Mesenchymal stem cell (in vitro differentiated cells and primary cell): ENCODE measurements at regions not wholly inside any gene's neighbourhood (a gene's known extent, or its start where the extent isn't known, plus 50 kb on each side); places are given as distances from the start of the nearest gene placed in this dataset.
"Not testable (repeated sequence)": the region's sequence is repeated elsewhere in the genome, so short reads cannot be mapped to it uniquely, and the experiment has no call there.

Experiments
- DNase-seq: peaks from one replicate; pipeline ENCODE4 v3.0.0-alpha.2; 2013
- H2AFZ ChIP-seq: one replicate; pipeline ENCODE4 v1.6.1; 2013; ENCODE audit warnings: low read depth, mild to moderate bottlenecking, control low read depth, inconsistent platforms, low read length, moderate library complexity
- H2AK5ac ChIP-seq: 2 replicates; pipeline ENCODE4 v1.6.1; 2013; ENCODE audit warnings: low read length, moderate library complexity, mild to moderate bottlenecking, inconsistent platforms; ENCODE audit not compliant: severe bottlenecking
- H2BK120ac ChIP-seq: one replicate; pipeline ENCODE4 v1.6.1; 2013; ENCODE audit warnings: low read depth, mild to moderate bottlenecking, inconsistent platforms, low read length, moderate library complexity
- H2BK12ac ChIP-seq, 2 experiments: one replicate each; pipeline ENCODE4 v1.6.1; 2013; ENCODE audit warnings: inconsistent platforms in 2 of 2, low read length in 2 of 2, mild to moderate bottlenecking in 2 of 2, moderate library complexity in 2 of 2, control low read depth in 1 of 2
- H2BK15ac ChIP-seq: one replicate; pipeline ENCODE4 v1.6.1; 2013; ENCODE audit warnings: mild to moderate bottlenecking, low read depth, inconsistent platforms; ENCODE audit not compliant: poor library complexity, severe bottlenecking
- H2BK5ac ChIP-seq: 2 replicates; pipeline ENCODE4 v1.6.1; 2013; ENCODE audit warnings: low read depth, mild to moderate bottlenecking, low read length, control low read depth, inconsistent platforms; ENCODE audit not compliant: poor library complexity, severe bottlenecking
- H3K14ac ChIP-seq, 2 experiments: one replicate each; pipeline ENCODE4 v1.6.1; 2013; ENCODE audit warnings: inconsistent platforms in 2 of 2, low read length in 2 of 2, control low read depth in 1 of 2, mild to moderate bottlenecking in 1 of 2, moderate library complexity in 1 of 2
- H3K18ac ChIP-seq, 2 experiments: one replicate each; pipeline ENCODE4 v1.6.1; 2013; ENCODE audit warnings: inconsistent platforms in 2 of 2, low read length in 2 of 2, control low read depth in 1 of 2, low read depth in 1 of 2, mild to moderate bottlenecking in 1 of 2
- H3K23ac ChIP-seq, 2 experiments: one replicate each; pipeline ENCODE4 v1.6.1; 2013; ENCODE audit warnings: inconsistent platforms in 2 of 2, low read length in 2 of 2, mild to moderate bottlenecking in 2 of 2, moderate library complexity in 2 of 2, control low read depth in 1 of 2
- H3K27ac ChIP-seq: 2 replicates; pipeline ENCODE4 v1.5.1; 2013; ENCODE audit warnings: mild to moderate bottlenecking, moderate library complexity, low read length, control low read depth, inconsistent platforms; ENCODE audit not compliant: poor library complexity, severe bottlenecking
- H3K27me3 ChIP-seq, 2 experiments: 2 replicates each; pipeline versions ENCODE4 v1.6.1 to v1.7.0; 2013; ENCODE audit warnings: low read length in 2 of 2, mild to moderate bottlenecking in 2 of 2, moderate library complexity in 2 of 2, control low read depth in 1 of 2, inconsistent platforms in 1 of 2; ENCODE audit not compliant: control insufficient read depth in 1 of 2, insufficient read depth in 1 of 2
- H3K36me3 ChIP-seq, 2 experiments: 2 replicates each; pipeline versions ENCODE4 v1.6.1 to v1.7.0; 2013; ENCODE audit warnings: low read length in 2 of 2, control low read depth in 1 of 2, inconsistent platforms in 1 of 2, low read depth in 1 of 2, mild to moderate bottlenecking in 1 of 2; ENCODE audit not compliant: insufficient read depth in 2 of 2, control insufficient read depth in 1 of 2
- H3K4ac ChIP-seq, 2 experiments: one replicate each; pipeline ENCODE4 v1.6.1; 2013; ENCODE audit warnings: inconsistent platforms in 2 of 2, low read length in 2 of 2, mild to moderate bottlenecking in 2 of 2, moderate library complexity in 2 of 2, control low read depth in 1 of 2, low read depth in 1 of 2
- H3K4me1 ChIP-seq: 2 replicates; pipeline ENCODE4 v1.6.1; 2013; ENCODE audit warnings: low read depth, low read length, control low read depth; ENCODE audit not compliant: control insufficient read depth, insufficient read depth
- H3K4me2 ChIP-seq: 2 replicates; pipeline ENCODE4 v1.6.1; 2013; ENCODE audit warnings: low read length, mild to moderate bottlenecking, inconsistent platforms; ENCODE audit not compliant: poor library complexity, severe bottlenecking
- H3K4me3 ChIP-seq, 2 experiments: 2 replicates each; pipeline versions ENCODE4 v1.5.1 to v1.7.0; 2013; ENCODE audit warnings: low read length in 2 of 2, mild to moderate bottlenecking in 2 of 2, control low read depth in 1 of 2, low read depth in 1 of 2; ENCODE audit not compliant: insufficient read depth in 1 of 2
- H3K79me1 ChIP-seq: replicated peaks from 2 replicates; pipeline ENCODE4 v1.6.1; 2013; ENCODE audit warnings: mild to moderate bottlenecking, control low read depth, low read length, inconsistent platforms; ENCODE audit not compliant: poor library complexity, severe bottlenecking
- H3K9ac ChIP-seq: 2 replicates; pipeline ENCODE4 v1.7.0; 2013; ENCODE audit warnings: mild to moderate bottlenecking, low read length, moderate library complexity
- H3K9me3 ChIP-seq: 2 replicates; pipeline ENCODE4 v1.7.0; 2013; ENCODE audit warnings: mild to moderate bottlenecking, low read length; ENCODE audit not compliant: control insufficient read depth
- H4K8ac ChIP-seq: one replicate; pipeline ENCODE4 v1.6.1; 2013; ENCODE audit warnings: inconsistent platforms, mild to moderate bottlenecking, low read length, moderate library complexity
- H4K91ac ChIP-seq: one replicate; pipeline ENCODE4 v1.6.1; 2013; ENCODE audit warnings: mild to moderate bottlenecking, low read length, inconsistent platforms
- WGBS: methylation state at CpG from one replicate; pipeline ENCODE4 v1.1.7; 2013; ENCODE audit warnings: mixed read lengths; 5-methylcytosine and 5-hydroxymethylcytosine counted together

DNA sequence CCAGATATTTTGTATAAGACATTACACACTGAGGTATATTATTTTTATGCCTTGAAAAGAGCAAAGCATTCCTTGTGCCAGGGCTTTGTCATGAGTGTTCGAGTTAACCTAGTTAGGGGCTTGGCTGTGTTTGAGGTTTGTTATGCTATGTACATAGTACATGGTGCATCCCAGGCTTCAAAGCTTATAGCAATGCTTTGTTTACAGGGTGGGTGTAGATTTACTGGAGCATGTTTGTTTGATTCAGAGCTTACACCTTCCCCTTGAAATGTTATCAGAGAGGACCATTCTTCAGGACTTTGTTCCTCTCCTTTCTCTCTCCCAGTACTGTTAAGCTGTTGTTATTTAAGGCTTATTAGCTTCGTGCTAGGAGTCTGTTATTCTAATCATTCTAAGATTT, 738.7 kb upstream of the LRRTM4 start:
- WGBS = 81% methylated on average over 1 of the region's 2 CpGs

DNA sequence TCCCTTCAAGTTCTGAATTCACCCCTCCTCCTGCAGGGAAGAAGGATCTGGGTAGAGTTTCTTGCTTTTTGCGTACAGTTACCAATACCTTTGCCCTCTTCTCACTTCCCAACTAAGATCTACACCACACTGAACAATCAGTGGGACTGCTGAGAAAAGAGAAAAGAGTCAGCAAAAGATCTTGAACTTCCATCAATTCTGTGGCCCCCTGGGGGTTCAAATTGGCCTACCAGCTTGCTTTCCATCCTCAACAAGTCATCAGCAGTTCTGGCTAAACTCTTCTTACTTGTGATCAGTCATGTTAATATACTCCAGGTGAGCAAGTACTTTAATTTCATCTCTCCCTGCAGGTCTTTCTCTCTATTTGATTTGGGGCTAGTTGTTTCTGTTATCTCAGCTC, 739.3 kb upstream of the LRRTM4 start:
- no peak overlapping the region for H3K18ac ChIP-seq
- H2AFZ ChIP-seq = no peak overlapping the region
- no peak overlapping the region for H2BK120ac ChIP-seq
- H2AK5ac ChIP-seq = no peak overlapping the region
- H2BK15ac ChIP-seq = no peak overlapping the region
- no peak for DNase-seq
- H3K9ac ChIP-seq = no peak overlapping the region
- no peaks in the 10 kb centered on the region for H3K27me3 ChIP-seq
- H3K23ac ChIP-seq = no peak overlapping the region
- no peak overlapping the region for H4K8ac ChIP-seq
- no peak overlapping the region for H2BK5ac ChIP-seq
- no CpG with 5 or more reads among the region's 1 CpG for WGBS
- no peak overlapping the region for H3K27ac ChIP-seq
- no peak overlapping the region for H3K4me3 ChIP-seq
- H4K91ac ChIP-seq = no peak overlapping the region
- no peak overlapping the region for H2BK12ac ChIP-seq
- H3K9me3 ChIP-seq = no peaks in the 10 kb centered on the region
- no peaks in the 10 kb centered on the region for H3K36me3 ChIP-seq
- H3K4ac ChIP-seq = no peak overlapping the region
- no peaks in the 10 kb centered on the region for H3K79me1 ChIP-seq
- no peak overlapping the region for H3K4me2 ChIP-seq
- no peak overlapping the region for H3K14ac ChIP-seq
- H3K4me1 ChIP-seq = no peaks in the 10 kb centered on the region

More for the DNA sequence above, 738.7 kb upstream of the LRRTM4 start:
- H3K23ac ChIP-seq = no peak overlapping the region
- H3K79me1 ChIP-seq = no peaks in the 10 kb centered on the region
- H2AFZ ChIP-seq = no peak overlapping the region
- no peak overlapping the region for H2BK120ac ChIP-seq
- no peak overlapping the region for H3K27ac ChIP-seq
- no peak overlapping the region for H2BK12ac ChIP-seq
- H3K18ac ChIP-seq = no peak overlapping the region
- no peak overlapping the region for H3K4me2 ChIP-seq
- H4K91ac ChIP-seq = no peak overlapping the region
- no peaks in the 10 kb centered on the region for H3K9me3 ChIP-seq
- H2BK15ac ChIP-seq = no peak overlapping the region
- no peaks in the 10 kb centered on the region for H3K27me3 ChIP-seq
- no peak overlapping the region for H2BK5ac ChIP-seq
- H3K4me1 ChIP-seq = no peaks in the 10 kb centered on the region
- no peak overlapping the region for H3K9ac ChIP-seq
- no peak overlapping the region for H3K4ac ChIP-seq
- DNase-seq = no peak
- H3K14ac ChIP-seq = no peak overlapping the region
- H3K4me3 ChIP-seq = no peak overlapping the region
- H2AK5ac ChIP-seq = no peak overlapping the region
- H3K36me3 ChIP-seq = no peaks in the 10 kb centered on the region
- no peak overlapping the region for H4K8ac ChIP-seq

DNA sequence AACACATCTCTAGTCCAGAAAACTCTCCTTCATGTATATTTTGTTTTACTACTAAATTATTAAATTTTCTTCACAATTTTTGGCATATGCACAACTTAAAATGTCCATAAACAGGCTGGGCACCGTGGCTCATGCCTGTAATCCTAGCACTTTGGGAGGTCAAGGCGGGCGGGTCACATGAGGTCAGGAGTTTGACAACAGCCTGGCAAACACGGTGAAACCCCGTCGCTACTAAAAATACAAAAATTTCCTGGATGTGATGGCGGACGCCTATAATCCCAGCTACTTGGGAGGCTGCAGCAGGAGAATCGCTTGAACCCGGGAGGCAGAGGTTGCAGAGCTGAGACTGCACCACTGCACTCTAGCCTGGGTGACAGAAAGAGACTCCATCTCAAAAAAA, 739.9 kb upstream of the LRRTM4 start:
- H3K27me3 ChIP-seq, H3K36me3 ChIP-seq, H3K4me1 ChIP-seq, DNase-seq, H2BK5ac ChIP-seq, H2AFZ ChIP-seq, H3K14ac ChIP-seq, H3K9me3 ChIP-seq, H2BK15ac ChIP-seq, H3K23ac ChIP-seq, H2BK120ac ChIP-seq, H3K79me1 ChIP-seq, H4K8ac ChIP-seq, H3K9ac ChIP-seq, H2BK12ac ChIP-seq, H3K4ac ChIP-seq, H4K91ac ChIP-seq, H3K4me3 ChIP-seq, H3K18ac ChIP-seq, H3K4me2 ChIP-seq, H2AK5ac ChIP-seq, H3K27ac ChIP-seq: not testable (repeated sequence)
- 88% methylated on average over 10 of the region's 10 CpGs for WGBS

DNA sequence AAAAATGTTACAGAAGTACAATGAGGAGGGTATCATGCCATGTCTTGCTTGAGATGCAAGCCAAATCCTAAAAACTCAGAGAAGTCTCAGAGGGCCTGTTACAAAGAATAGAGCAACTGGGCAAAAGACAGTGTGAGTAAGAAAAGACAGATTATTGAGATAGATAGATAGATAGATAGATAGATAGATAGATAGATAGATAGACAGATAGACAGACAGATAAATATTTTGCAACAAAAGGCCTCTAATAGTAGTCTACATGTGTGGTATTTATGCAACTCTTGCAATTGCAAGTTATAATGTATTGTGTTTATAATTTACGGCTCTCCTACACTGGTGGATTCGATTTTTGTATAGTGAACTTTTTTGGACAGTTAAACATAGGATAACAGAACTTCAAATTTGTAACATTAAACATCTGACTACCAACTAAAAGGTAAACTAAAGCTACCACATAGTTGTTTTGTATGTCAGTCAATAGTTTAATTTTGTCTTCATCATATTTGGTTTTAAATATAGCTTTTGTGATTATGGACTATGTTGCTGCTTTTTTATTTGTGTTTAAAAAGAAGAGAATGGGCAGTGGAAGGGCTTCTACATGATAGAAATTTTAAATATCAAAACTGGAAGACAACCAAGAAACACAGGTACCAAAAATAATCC, 740.7 kb upstream of the LRRTM4 start:
- no peak overlapping the region for H3K27ac ChIP-seq
- H2BK5ac ChIP-seq = no peak overlapping the region
- no peak overlapping the region for H2AK5ac ChIP-seq
- no peaks in the 10 kb centered on the region for H3K9me3 ChIP-seq
- no peak overlapping the region for H4K91ac ChIP-seq
- no peak for DNase-seq
- H2AFZ ChIP-seq = no peak overlapping the region
- H3K4me3 ChIP-seq = no peak overlapping the region
- no peak overlapping the region for H2BK12ac ChIP-seq
- H3K9ac ChIP-seq = no peak overlapping the region
- H3K14ac ChIP-seq = no peak overlapping the region
- no peak overlapping the region for H3K4me2 ChIP-seq
- WGBS = no CpG with 5 or more reads among the region's 2 CpGs
- no peaks in the 10 kb centered on the region for H3K4me1 ChIP-seq
- no peak overlapping the region for H4K8ac ChIP-seq
- H3K4ac ChIP-seq = no peak overlapping the region
- H2BK120ac ChIP-seq = no peak overlapping the region
- H2BK15ac ChIP-seq = no peak overlapping the region
- no peaks in the 10 kb centered on the region for H3K36me3 ChIP-seq
- no peaks in the 10 kb centered on the region for H3K27me3 ChIP-seq
- no peaks in the 10 kb centered on the region for H3K79me1 ChIP-seq
- no peak overlapping the region for H3K18ac ChIP-seq
- H3K23ac ChIP-seq = no peak overlapping the region
